PC-3 (cell line): ENCODE measurements at regions not wholly inside any gene's neighbourhood (a gene's known extent, or its start where the extent isn't known, plus 50 kb on each side); places are given as distances from the start of the nearest gene placed in this dataset.

Source experiments
- ATAC-seq: fragments of 200-7000 bp; cut with Tn5 transposase; 2 replicates; pipeline ENCODE4 v1.9.1; 2020; ENCODE audit warnings: mild to moderate bottlenecking, moderate library complexity
- BruUV-seq: library from RNA; stranded (reverse); fragments of 400-500 nt; replicated peaks from 2 replicates; lab custom pipeline; 2021; lab: Mats Ljungman, UMichigan
- CTCF ChIA-PET: fragments of 300-600 bp; sonication (Branson Sonifier 250); formaldehyde crosslinking; loops from one replicate; lab custom pipeline; 2022; ENCODE audit warnings: antibody characterized with exemption; lab: Charles Lee
- POLR2A ChIA-PET: fragments of 300-600 bp; sonication (Branson Sonifier 250); formaldehyde crosslinking; loops from one replicate; lab custom pipeline; 2022; ENCODE audit warnings: antibody characterized with exemption; ENCODE audit not compliant: unreplicated experiment; lab: Charles Lee
- DNase-seq: peaks from one replicate; pipeline ENCODE4 v3.0.0-alpha.2; 2015
- H2AFZ ChIP-seq: fragments of 300-600 bp; sonication (generic); 2 replicates; pipeline ENCODE4 v1.6.0; 2016; ENCODE audit warnings: antibody characterized with exemption, low read length
- H3F3A ChIP-seq: fragments of 300-600 bp; sonication (generic); one replicate; pipeline ENCODE4 v1.6.0; 2017; ENCODE audit warnings: antibody characterized with exemption, low read length, control low read depth, mild to moderate bottlenecking; ENCODE audit not compliant: unreplicated experiment
- H3K27ac ChIP-seq: fragments of 300-600 bp; sonication (generic); 2 replicates; pipeline ENCODE4 v1.5.1; 2016; ENCODE audit warnings: mild to moderate bottlenecking, low read length
- H3K27me3 ChIP-seq: fragments of 300-600 bp; sonication (generic); 2 replicates; pipeline ENCODE4 v1.6.1; 2016; ENCODE audit warnings: low read length, mixed read lengths
- H3K36me3 ChIP-seq: fragments of 300-600 bp; sonication (generic); 2 replicates; pipeline ENCODE4 v1.6.1; 2016; ENCODE audit warnings: low read depth, mixed run types, low read length, mixed read lengths
- H3K4me1 ChIP-seq: fragments of 300-600 bp; sonication (generic); 2 replicates; pipeline ENCODE4 v1.5.1; 2016; ENCODE audit warnings: low read length; ENCODE audit not compliant: insufficient read depth
- H3K4me2 ChIP-seq: fragments of 300-600 bp; sonication (generic); 2 replicates; pipeline ENCODE4 v1.6.0; 2016; ENCODE audit warnings: low read length
- H3K4me3 ChIP-seq: fragments of 300-600 bp; sonication (generic); 2 replicates; pipeline ENCODE4 v1.5.1; 2016; ENCODE audit warnings: mild to moderate bottlenecking, low read length, mixed read lengths
- H3K79me2 ChIP-seq: fragments of 300-600 bp; sonication (generic); 2 replicates; pipeline ENCODE4 v1.6.1; 2017; ENCODE audit warnings: low read length, mixed read lengths
- H3K9ac ChIP-seq: fragments of 300-600 bp; sonication (generic); 2 replicates; pipeline ENCODE4 v1.6.0; 2016; ENCODE audit warnings: mild to moderate bottlenecking, low read length
- H3K9me2 ChIP-seq: fragments of 300-600 bp; sonication (generic); replicated peaks from 2 replicates; pipeline ENCODE4 v1.6.1; 2016; ENCODE audit warnings: mixed run types, low read length, mixed read lengths
- H3K9me3 ChIP-seq: fragments of 300-600 bp; sonication (generic); 2 replicates; pipeline ENCODE4 v1.6.1; 2016; ENCODE audit warnings: low read length, mixed read lengths
- H4K20me1 ChIP-seq: fragments of 300-600 bp; sonication (generic); 2 replicates; pipeline ENCODE4 v1.6.1; 2016; ENCODE audit warnings: low read length, mixed read lengths
- CTCF ChIP-seq: fragments of 300-600 bp; sonication (generic); conservative IDR thresholded peaks from 2 replicates; pipeline ENCODE4 v1.5.1; 2017; ENCODE audit warnings: antibody characterized with exemption, low read depth, mild to moderate bottlenecking, low read length
- EZH2 ChIP-seq: fragments of 300-600 bp; sonication (generic); IDR thresholded peaks from one replicate; pipeline ENCODE4 v1.6.1; 2017; ENCODE audit warnings: antibody characterized with exemption, mild to moderate bottlenecking, low read length; ENCODE audit not compliant: unreplicated experiment
- EZH2phosphoT487 ChIP-seq: fragments of 300-600 bp; sonication (generic); IDR thresholded peaks from 2 replicates; pipeline ENCODE4 v1.6.1; 2018; ENCODE audit warnings: mild to moderate bottlenecking, antibody characterized with exemption, low read length, borderline replicate concordance
- intact Hi-C: fragments of 100-400 bp; cut with micrococcal nuclease; formaldehyde crosslinking; loops from 2 replicates; pipeline ENCODE4 v1.9.0; 2023

- no peaks in the 10 kb centered on the region for H3F3A ChIP-seq
- peaks cover 2% of the 10 kb centered on the region; the same call in 1 of the 2 replicates for H3K4me1 ChIP-seq
- no peaks in the 10 kb centered on the region for H4K20me1 ChIP-seq
- ATAC-seq, result no peak
- no peaks in the 10 kb centered on the region for H3K9me2 ChIP-seq
- no peaks in the 10 kb centered on the region for H3K79me2 ChIP-seq
- H3K27me3 ChIP-seq, result no peaks in the 10 kb centered on the region
- H3K36me3 ChIP-seq, result no peaks in the 10 kb centered on the region
- no peak for TF ChIP-seq EZH2
- no peak for TF ChIP-seq CTCF
- TF ChIP-seq EZH2phosphoT487, result no peak
- no peak overlapping the region for H3K4me3 ChIP-seq
- H3K9me3 ChIP-seq, result no peaks in the 10 kb centered on the region
- ChIA-PET POLR2A (no interaction called here), CTCF (no interaction called here)
- H3K27ac ChIP-seq, result no peak overlapping the region
- no peak for DNase-seq
- no peak overlapping the region for H3K9ac ChIP-seq
- no peak overlapping the region for H3K4me2 ChIP-seq
- BruUV-seq, result no TSS peak
- no peak overlapping the region for H2AFZ ChIP-seq
- intact Hi-C loops, result no loop called here
These were observed 309.2 kb downstream of the SETD4 start for GRCh38 chr21:35751171-35751570.

- Histone ChIP-seq H3K9ac (no peak overlapping the region), H4K20me1 (no peaks in the 10 kb centered on the region), H3K4me1 (peaks cover 13% of the 10 kb centered on the region), H3K9me2 (no peaks in the 10 kb centered on the region), H3K79me2 (no peaks in the 10 kb centered on the region), H2AFZ (no peak overlapping the region), H3K27me3 (no peaks in the 10 kb centered on the region), H3F3A (no peaks in the 10 kb centered on the region), H3K4me2 (no peak overlapping the region), H3K9me3 (no peaks in the 10 kb centered on the region), H3K4me3 (no peak overlapping the region), H3K27ac (no peak overlapping the region), H3K36me3 (no peaks in the 10 kb centered on the region)
- intact Hi-C loops, result no loop called here
- no TSS peak for BruUV-seq
- DNase-seq (no peak), ATAC-seq (no peak)
- CTCF ChIA-PET, result no interaction called here
- POLR2A ChIA-PET, result interaction anchor here (0.5 kb wide), 1 partner anchor 81 kb away, joined by 3 read pairs; no protein-coding TSS in a partner anchor
- no peak for TF ChIP-seq EZH2
- no peak for TF ChIP-seq CTCF
- no peak for TF ChIP-seq EZH2phosphoT487
These were observed 310.4 kb downstream of the SETD4 start for GRCh38 chr21:35749904-35750303.

DNA sequence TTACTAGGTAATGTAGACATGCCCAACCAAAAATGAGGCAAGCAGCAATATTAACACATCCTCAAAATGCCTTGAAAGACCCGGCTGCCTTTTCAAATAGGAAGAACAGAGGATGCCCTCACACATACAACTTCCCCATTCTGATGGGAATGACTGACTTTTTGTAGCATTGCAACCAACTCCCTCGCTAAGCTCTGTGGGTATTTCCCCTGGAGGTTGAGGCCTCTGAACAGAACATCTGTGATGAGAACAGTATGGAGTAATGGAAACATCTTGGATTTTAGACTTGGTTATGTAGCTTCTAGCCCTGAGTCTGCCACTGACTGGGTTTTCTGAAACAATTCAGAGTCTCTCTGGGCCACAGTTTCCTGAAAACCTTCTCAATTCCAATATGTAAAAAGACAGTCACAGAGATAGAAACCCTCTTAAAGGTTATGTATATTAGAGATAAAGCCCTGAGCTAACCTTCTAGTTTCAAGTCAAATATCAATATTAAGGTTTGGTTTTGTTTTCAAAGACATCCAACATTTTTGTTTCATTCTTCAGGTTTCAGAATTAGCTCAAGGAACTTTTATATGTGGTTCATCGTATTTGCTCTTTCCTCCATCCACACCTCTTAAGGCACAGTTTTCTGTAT is 311.5 kb downstream of the SETD4 start:
- ATAC-seq (no peak), DNase-seq (no peak)
- CTCF ChIA-PET, result no interaction called here
- Histone ChIP-seq H3K4me3 (no peak overlapping the region), H3K27ac (no peak overlapping the region), H3K9me3 (no peaks in the 10 kb centered on the region), H3K79me2 (no peaks in the 10 kb centered on the region), H3K4me1 (peaks cover 24% of the 10 kb centered on the region), H4K20me1 (no peaks in the 10 kb centered on the region), H3K9ac (no peak overlapping the region), H3K4me2 (no peak overlapping the region), H3F3A (no peaks in the 10 kb centered on the region), H3K36me3 (no peaks in the 10 kb centered on the region), H2AFZ (no peak overlapping the region), H3K27me3 (no peaks in the 10 kb centered on the region), H3K9me2 (no peaks in the 10 kb centered on the region)
- TF ChIP-seq EZH2, result no peak
- no peak for TF ChIP-seq CTCF
- no peak for TF ChIP-seq EZH2phosphoT487
- intact Hi-C loops, result no loop called here
- POLR2A ChIA-PET, result interaction anchor here (0.6 kb wide), 1 partner anchor 912 kb away, joined by 5 read pairs; no protein-coding TSS in a partner anchor
- no TSS peak for BruUV-seq
